Mesothelial cell of epicardium (in vitro differentiated cells): ENCODE measurements at regions not wholly inside any gene's neighbourhood (a gene's known extent, or its start where the extent isn't known, plus 50 kb on each side); places are given as distances from the start of the nearest gene placed in this dataset.

Source experiments
- DNase-seq, 2 experiments: peaks; one replicate each; pipeline ENCODE4 v3.0.0; 2021; ENCODE audit warnings: low spot score in 2 of 2; ENCODE audit not compliant: unreplicated experiment in 2 of 2
- H3K27ac Mint-ChIP-seq: 2 replicates; pipeline ENCODE4 v1.8.0; 2021; ENCODE audit warnings: mixed read lengths
- H3K27me3 Mint-ChIP-seq: 2 replicates; pipeline ENCODE4 v1.8.0; 2021; ENCODE audit warnings: low read depth, mixed read lengths
- H3K36me3 Mint-ChIP-seq: 2 replicates; pipeline ENCODE4 v1.8.0; 2021; ENCODE audit warnings: mixed read lengths
- H3K4me1 Mint-ChIP-seq: 2 replicates; pipeline ENCODE4 v1.8.0; 2021; ENCODE audit warnings: mixed read lengths
- H3K4me3 Mint-ChIP-seq: 2 replicates; pipeline ENCODE4 v1.8.0; 2021; ENCODE audit warnings: mild to moderate bottlenecking, moderate library complexity, mixed read lengths
- H3K9me3 Mint-ChIP-seq: 2 replicates; pipeline ENCODE4 v1.8.0; 2021; ENCODE audit warnings: mixed read lengths
- TF ChIP-seq, protein P1 (sequence below): fragments of 200-600 bp; sonication (generic); IDR thresholded peaks from one replicate; pipeline ENCODE4 v1.5.0; 2021; ENCODE audit warnings: antibody characterized with exemption; ENCODE audit not compliant: unreplicated experiment

DNA sequence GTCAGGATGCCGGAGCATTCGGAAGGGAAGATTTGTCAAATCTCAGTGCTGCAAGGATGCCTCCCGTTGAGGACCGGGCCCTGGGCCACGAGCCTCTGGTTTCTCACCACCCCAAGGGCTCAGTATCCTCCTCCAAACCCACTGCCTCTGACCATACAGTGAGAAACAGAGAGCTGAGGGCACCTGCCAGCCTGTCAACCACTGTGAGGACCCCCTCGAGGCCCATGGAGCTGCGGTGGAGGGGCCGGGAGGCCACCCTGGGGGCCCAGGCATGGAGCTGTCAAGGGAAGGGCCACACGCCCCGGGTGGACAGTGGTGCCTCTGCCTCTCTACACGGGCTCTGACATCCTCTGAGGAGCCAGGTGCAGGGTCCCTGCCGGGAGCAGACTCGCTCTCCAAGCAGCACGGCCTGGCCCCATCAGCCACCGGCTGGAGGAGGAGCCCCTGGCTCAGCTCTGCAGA, 248.0 kb upstream of the TCERG1L start:
- no peaks in the 10 kb centered on the region for H3K9me3 Mint-ChIP-seq
- peaks cover 60% of the 10 kb centered on the region for H3K27me3 Mint-ChIP-seq
- TF ChIP-seq, protein P1, sequence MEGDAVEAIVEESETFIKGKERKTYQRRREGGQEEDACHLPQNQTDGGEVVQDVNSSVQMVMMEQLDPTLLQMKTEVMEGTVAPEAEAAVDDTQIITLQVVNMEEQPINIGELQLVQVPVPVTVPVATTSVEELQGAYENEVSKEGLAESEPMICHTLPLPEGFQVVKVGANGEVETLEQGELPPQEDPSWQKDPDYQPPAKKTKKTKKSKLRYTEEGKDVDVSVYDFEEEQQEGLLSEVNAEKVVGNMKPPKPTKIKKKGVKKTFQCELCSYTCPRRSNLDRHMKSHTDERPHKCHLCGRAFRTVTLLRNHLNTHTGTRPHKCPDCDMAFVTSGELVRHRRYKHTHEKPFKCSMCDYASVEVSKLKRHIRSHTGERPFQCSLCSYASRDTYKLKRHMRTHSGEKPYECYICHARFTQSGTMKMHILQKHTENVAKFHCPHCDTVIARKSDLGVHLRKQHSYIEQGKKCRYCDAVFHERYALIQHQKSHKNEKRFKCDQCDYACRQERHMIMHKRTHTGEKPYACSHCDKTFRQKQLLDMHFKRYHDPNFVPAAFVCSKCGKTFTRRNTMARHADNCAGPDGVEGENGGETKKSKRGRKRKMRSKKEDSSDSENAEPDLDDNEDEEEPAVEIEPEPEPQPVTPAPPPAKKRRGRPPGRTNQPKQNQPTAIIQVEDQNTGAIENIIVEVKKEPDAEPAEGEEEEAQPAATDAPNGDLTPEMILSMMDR = no peak
- no peaks in the 10 kb centered on the region for H3K36me3 Mint-ChIP-seq
- no peaks in the 10 kb centered on the region for H3K4me1 Mint-ChIP-seq
- no peak overlapping the region for H3K4me3 Mint-ChIP-seq
- no peak for DNase-seq
- no peak overlapping the region for H3K27ac Mint-ChIP-seq

DNA sequence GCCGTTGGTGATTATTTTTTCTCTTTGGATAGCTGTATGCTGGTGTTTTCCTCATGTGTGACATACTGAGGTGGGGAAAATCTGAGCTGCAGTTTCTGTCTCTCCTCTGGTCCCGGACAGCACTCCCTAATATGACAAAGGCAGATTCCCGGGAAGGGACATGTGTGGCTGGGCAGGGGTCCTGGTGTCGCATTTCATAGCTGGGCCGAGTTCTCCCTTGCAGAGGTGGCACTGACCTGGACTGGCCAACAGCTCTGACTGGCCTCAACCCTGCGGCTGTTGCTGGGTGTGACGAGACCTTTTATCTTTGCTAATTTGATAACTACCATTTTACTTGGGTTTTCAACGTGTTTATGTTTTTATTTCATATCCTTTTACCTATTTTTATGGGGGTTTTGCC, 248.6 kb upstream of the TCERG1L start:
- no peaks in the 10 kb centered on the region for H3K36me3 Mint-ChIP-seq
- DNase-seq = no peak
- TF ChIP-seq, protein P1 = no peak
- H3K27ac Mint-ChIP-seq = no peak overlapping the region
- H3K4me3 Mint-ChIP-seq = no peak overlapping the region
- no peaks in the 10 kb centered on the region for H3K4me1 Mint-ChIP-seq
- peaks cover 6% of the 10 kb centered on the region for H3K9me3 Mint-ChIP-seq
- peaks cover 57% of the 10 kb centered on the region for H3K27me3 Mint-ChIP-seq

GRCh38 chr10:131560706-131561355, 249.3 kb upstream of the TCERG1L start:
- Mint-ChIP-seq H3K9me3 (peaks cover 11% of the 10 kb centered on the region), H3K4me1 (no peaks in the 10 kb centered on the region), H3K27me3 (peaks cover 50% of the 10 kb centered on the region), H3K4me3 (no peak overlapping the region), H3K36me3 (no peaks in the 10 kb centered on the region), H3K27ac (no peak overlapping the region)
- TF ChIP-seq, protein P1 = no peak
- DNase-seq = no peak

DNA sequence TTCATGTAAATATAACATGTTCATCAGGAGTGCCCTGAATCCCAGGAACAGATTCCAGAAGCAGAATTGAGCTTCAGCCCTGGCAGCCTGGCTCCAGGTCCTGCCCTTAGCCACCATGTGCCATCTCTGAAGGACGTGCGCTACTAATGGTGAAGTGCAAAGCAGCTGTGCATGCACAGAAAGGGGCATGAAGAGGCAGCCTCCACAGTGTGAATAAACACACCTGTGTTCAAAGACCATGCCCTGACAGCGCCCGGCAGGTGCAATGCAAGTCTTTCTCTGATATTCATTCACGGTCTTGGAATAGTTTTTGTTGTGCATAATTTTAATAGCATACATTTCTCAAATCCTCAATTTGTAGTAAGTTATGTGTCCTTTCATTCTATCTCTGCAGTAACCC, 250.4 kb upstream of the TCERG1L start:
- H3K27me3 Mint-ChIP-seq = peaks cover 41% of the 10 kb centered on the region
- no peak overlapping the region for H3K27ac Mint-ChIP-seq
- no peaks in the 10 kb centered on the region for H3K4me1 Mint-ChIP-seq
- peaks cover 15% of the 10 kb centered on the region for H3K9me3 Mint-ChIP-seq
- H3K36me3 Mint-ChIP-seq = no peaks in the 10 kb centered on the region
- TF ChIP-seq, protein P1 = no peak
- no peak overlapping the region for H3K4me3 Mint-ChIP-seq
- no peak for DNase-seq

- H3K9me3 Mint-ChIP-seq = peaks cover 15% of the 10 kb centered on the region
- H3K4me1 Mint-ChIP-seq = no peaks in the 10 kb centered on the region
- TF ChIP-seq, protein P1 = no peak
- H3K27ac Mint-ChIP-seq = no peak overlapping the region
- peaks cover 40% of the 10 kb centered on the region for H3K27me3 Mint-ChIP-seq
- no peak for DNase-seq
- no peak overlapping the region for H3K4me3 Mint-ChIP-seq
- H3K36me3 Mint-ChIP-seq = no peaks in the 10 kb centered on the region
These were observed 251.9 kb upstream of the TCERG1L start for GRCh38 chr10:131563411-131563810.
